H1 (cell line): ENCODE measurements at regions not wholly inside any gene's neighbourhood (a gene's known extent, or its start where the extent isn't known, plus 50 kb on each side); places are given as distances from the start of the nearest gene placed in this dataset.

Source experiments
- CTCF ChIA-PET: fragments of 300-600 bp; sonication (Branson Sonifier 250); formaldehyde crosslinking; loops from one replicate; lab custom pipeline; 2021; ENCODE audit not compliant: partially characterized antibody; lab: Charles Lee
- POLR2A ChIA-PET: fragments of 300-600 bp; sonication (Branson Sonifier 250); formaldehyde crosslinking; loops from one replicate; lab custom pipeline; 2021; ENCODE audit warnings: inconsistent platforms; ENCODE audit not compliant: partially characterized antibody; lab: Charles Lee
- DNase-seq, 2 experiments: peaks; one replicate each; pipeline versions ENCODE4 v3.0.0 to v3.0.0-alpha.2; 2010 to 2022; ENCODE audit warnings: low spot score in 2 of 2, low read depth in 1 of 2, mixed read lengths in 1 of 2
- FAIRE-seq: peaks from 2 replicates; lab custom pipeline; 2011; peaks lifted over from hg19 to GRCh38; lab: Jason Lieb, UNC
- H2AFZ ChIP-seq: 2 replicates; pipeline ENCODE4 v1.8.1; 2012; ENCODE audit warnings: low read length, inconsistent platforms
- H2AK5ac ChIP-seq: 2 replicates; pipeline ENCODE4 v1.6.1; 2013; ENCODE audit warnings: low read depth, low read length
- H2BK120ac ChIP-seq: replicated peaks from 2 replicates; pipeline ENCODE3; 2013; ENCODE audit warnings: low read depth, low read length, inconsistent platforms
- H2BK12ac ChIP-seq: 2 replicates; pipeline ENCODE4 v1.6.1; 2013; ENCODE audit warnings: low read depth, low read length
- H2BK15ac ChIP-seq: 2 replicates; pipeline ENCODE4 v1.6.1; 2013; ENCODE audit warnings: low read length
- H2BK20ac ChIP-seq: 2 replicates; pipeline ENCODE4 v1.6.1; 2013; ENCODE audit warnings: low read length
- H2BK5ac ChIP-seq: 2 replicates; pipeline ENCODE4 v1.6.1; 2013; ENCODE audit warnings: low read depth, low read length
- H3K14ac ChIP-seq: 2 replicates; pipeline ENCODE4 v1.6.1; 2013; ENCODE audit warnings: inconsistent platforms; ENCODE audit not compliant: insufficient read length
- H3K18ac ChIP-seq: 2 replicates; pipeline ENCODE4 v1.6.1; 2013; ENCODE audit warnings: low read length; ENCODE audit errors: extremely low read depth
- H3K23ac ChIP-seq: 2 replicates; pipeline ENCODE4 v1.6.1; 2013; ENCODE audit warnings: inconsistent platforms; ENCODE audit not compliant: insufficient read length
- H3K23me2 ChIP-seq: 2 replicates; pipeline ENCODE4 v1.6.1; 2013; ENCODE audit warnings: low read depth, low read length
- H3K27ac ChIP-seq: 2 replicates; pipeline ENCODE4 v1.6.1; 2011; ENCODE audit warnings: low read depth, low read length, inconsistent platforms
- H3K27me3 ChIP-seq, 4 experiments: replicated peaks in 1 of 4; 1 replicate in 1 of 4; 2 replicates in 3 of 4; pipeline versions ENCODE4 v1.6.1 to v1.8.1; 2011 to 2013; ENCODE audit warnings: low read length in 3 of 4, mild to moderate bottlenecking in 3 of 4, inconsistent platforms in 2 of 4, mixed read lengths in 2 of 4, moderate library complexity in 1 of 4; ENCODE audit not compliant: control insufficient read depth in 3 of 4, insufficient read depth in 3 of 4; ENCODE audit errors: extremely low read depth in 1 of 4
- H3K36me3 ChIP-seq, 4 experiments: 2 replicates each; pipeline versions ENCODE4 v1.6.1 to v1.8.1; 2011 to 2013; ENCODE audit warnings: mild to moderate bottlenecking in 4 of 4, low read length in 3 of 4, moderate library complexity in 2 of 4, control low read depth in 1 of 4, inconsistent platforms in 1 of 4; ENCODE audit not compliant: insufficient read depth in 4 of 4, control insufficient read depth in 2 of 4
- H3K4ac ChIP-seq: replicated peaks from 2 replicates; pipeline ENCODE3; 2013; ENCODE audit warnings: low read length, low read depth, mixed read lengths, inconsistent platforms; ENCODE audit not compliant: insufficient read length
- H3K4me1 ChIP-seq, 4 experiments: replicated peaks in 1 of 4; 1 replicate in 1 of 4; 2 replicates in 3 of 4; pipeline versions ENCODE4 v1.6.1 to v1.8.1; 2011 to 2013; ENCODE audit warnings: low read length in 3 of 4, inconsistent platforms in 2 of 4, mixed read lengths in 1 of 4; ENCODE audit not compliant: insufficient read depth in 4 of 4, control insufficient read depth in 3 of 4
- H3K4me2 ChIP-seq, 2 experiments: 2 replicates each; pipeline versions ENCODE4 v1.6.1 to v1.8.1; 2011 to 2013; ENCODE audit warnings: low read depth in 2 of 2, low read length in 2 of 2, control low read depth in 1 of 2, inconsistent platforms in 1 of 2, mild to moderate bottlenecking in 1 of 2; ENCODE audit not compliant: insufficient read depth in 1 of 2
- H3K4me3 ChIP-seq, 4 experiments: fragments of 200-600, 300-600 bp in 1 of 4; sonication (generic), shearing (Covaris generic), sonication (Bioruptor Twin) in 1 of 4; 2 replicates each; pipeline versions ENCODE4 v1.5.1 to v1.8.1; 2011 to 2016; ENCODE audit warnings: low read length in 4 of 4, low read depth in 3 of 4, control low read depth in 2 of 4, inconsistent platforms in 2 of 4, mild to moderate bottlenecking in 2 of 4, mixed read lengths in 1 of 4, moderate library complexity in 1 of 4; ENCODE audit not compliant: insufficient read depth in 2 of 4; ENCODE audit errors: extremely low read depth in 1 of 4
- H3K56ac ChIP-seq: replicated peaks from 2 replicates; pipeline ENCODE3; 2013; ENCODE audit warnings: low read depth, mild to moderate bottlenecking, mixed read lengths, low read length, inconsistent platforms; ENCODE audit not compliant: insufficient read length
- H3K79me1 ChIP-seq: 2 replicates; pipeline ENCODE4 v1.6.1; 2013; ENCODE audit warnings: low read depth, low read length, control low read depth
- H3K79me2 ChIP-seq, 2 experiments: 2 replicates each; pipeline versions ENCODE4 v1.6.1 to v1.8.1; 2012 to 2013; ENCODE audit warnings: low read length in 2 of 2, mild to moderate bottlenecking in 2 of 2, inconsistent platforms in 1 of 2; ENCODE audit not compliant: insufficient read depth in 2 of 2, control insufficient read depth in 1 of 2
- H3K9ac ChIP-seq, 4 experiments: replicated peaks in 1 of 4; 1 replicate in 1 of 4; 2 replicates in 3 of 4; pipeline versions ENCODE4 v1.6.1 to v1.8.1; 2011 to 2013; ENCODE audit warnings: low read depth in 3 of 4, low read length in 3 of 4, control low read depth in 2 of 4, mild to moderate bottlenecking in 2 of 4, moderate library complexity in 2 of 4, inconsistent platforms in 1 of 4; ENCODE audit errors: extremely low read depth in 1 of 4
- H3K9me3 ChIP-seq, 2 experiments: 2 replicates each; pipeline versions ENCODE4 v1.6.1 to v1.8.1; 2012 to 2013; ENCODE audit warnings: mild to moderate bottlenecking in 2 of 2, moderate library complexity in 2 of 2, control low read depth in 1 of 2, inconsistent platforms in 1 of 2, low read depth in 1 of 2, low read length in 1 of 2, mixed read lengths in 1 of 2; ENCODE audit not compliant: insufficient read depth in 2 of 2
- H4K20me1 ChIP-seq, 2 experiments: replicated peaks in 1 of 2; 2 replicates each; pipeline versions ENCODE3 to v1.8.1; 2011 to 2013; ENCODE audit warnings: inconsistent platforms in 2 of 2, low read length in 2 of 2, mild to moderate bottlenecking in 1 of 2; ENCODE audit not compliant: insufficient read depth in 2 of 2, control insufficient read depth in 1 of 2
- H4K5ac ChIP-seq: 2 replicates; pipeline ENCODE4 v1.6.1; 2013; ENCODE audit warnings: low read length, low read depth, mixed read lengths, inconsistent platforms; ENCODE audit not compliant: insufficient read length
- H4K8ac ChIP-seq: 2 replicates; pipeline ENCODE4 v1.8.0; 2013; ENCODE audit warnings: mild to moderate bottlenecking, moderate library complexity, low read length, inconsistent platforms; ENCODE audit not compliant: insufficient read depth; ENCODE audit errors: extremely low read depth
- H4K91ac ChIP-seq: replicated peaks from 2 replicates; pipeline ENCODE3; 2013; ENCODE audit warnings: low read length, mixed read lengths, inconsistent platforms; ENCODE audit not compliant: insufficient read length
- ASH2L ChIP-seq: fragments of 200-600, 300-600 bp; sonication (generic); IDR thresholded peaks from one replicate; pipeline ENCODE4 v1.7.1; 2017; ENCODE audit warnings: low read length
- CREB1 ChIP-seq: IDR thresholded peaks from 2 replicates; pipeline ENCODE4 v1.6.1; 2012; ENCODE audit warnings: inconsistent platforms
- CTBP2 ChIP-seq: IDR thresholded peaks from 2 replicates; pipeline ENCODE4 v1.7.0; 2011; ENCODE audit warnings: borderline replicate concordance, mild to moderate bottlenecking, moderate library complexity, mixed read lengths, low read length; ENCODE audit not compliant: insufficient read depth, insufficient read length
- E2F6 ChIP-seq: IDR thresholded peaks from 2 replicates; pipeline ENCODE4 v1.6.1; 2012; ENCODE audit warnings: inconsistent platforms
- MAX ChIP-seq: IDR thresholded peaks from 2 replicates; pipeline ENCODE4 v1.6.1; 2012; ENCODE audit warnings: inconsistent platforms
- NRF1 ChIP-seq: IDR thresholded peaks from 2 replicates; pipeline ENCODE4 v1.6.1; 2011; ENCODE audit warnings: mild to moderate bottlenecking, low read depth, low read length, improper control_type of control experiment
- PHF8 ChIP-seq: fragments of 200-600 bp; sonication (generic); conservative IDR thresholded peaks from 2 replicates; pipeline ENCODE4 v1.7.1; 2012; ENCODE audit warnings: low read depth, mild to moderate bottlenecking, inconsistent platforms, low read length, moderate library complexity
- POLR2AphosphoS5 ChIP-seq: IDR thresholded peaks from 2 replicates; pipeline ENCODE4 v1.6.1; 2011; ENCODE audit warnings: low read depth, low read length
- RNF2 ChIP-seq: fragments of 200-900, 300-1000 bp; sonication (generic); IDR thresholded peaks from 2 replicates; pipeline ENCODE4 v1.7.1; 2016; ENCODE audit warnings: borderline replicate concordance, low read depth, mild to moderate bottlenecking, antibody characterized with exemption, low read length; ENCODE audit not compliant: poor library complexity, severe bottlenecking; ENCODE audit errors: missing control alignments
- SIRT6 ChIP-seq: IDR thresholded peaks from one replicate; pipeline ENCODE4 v1.7.1; 2012; ENCODE audit warnings: low read length, inconsistent platforms
- SP2 ChIP-seq: IDR thresholded peaks from 2 replicates; pipeline ENCODE4 v1.6.1; 2012; ENCODE audit warnings: mild to moderate bottlenecking, low read length, inconsistent platforms
- SRF ChIP-seq: IDR thresholded peaks from 2 replicates; pipeline ENCODE4 v1.6.1; 2011; ENCODE audit warnings: mild to moderate bottlenecking, low read depth, low read length, moderate library complexity
- SUZ12 ChIP-seq: fragments of 200-600 bp; sonication (generic); IDR thresholded peaks from 2 replicates; pipeline ENCODE4 v1.6.1; 2012; ENCODE audit warnings: mild to moderate bottlenecking, inconsistent platforms, low read length, moderate library complexity, mixed read lengths
- TAF7 ChIP-seq: optimal IDR thresholded peaks from 2 replicates; pipeline ENCODE3; 2011; ENCODE audit warnings: low read depth, mild to moderate bottlenecking, inconsistent platforms, low read length, moderate library complexity, borderline replicate concordance
- TEAD4 ChIP-seq: IDR thresholded peaks from 2 replicates; pipeline ENCODE4 v1.6.1; 2012; ENCODE audit warnings: low read depth, low read length, inconsistent platforms, mixed read lengths
- WGBS, 2 experiments: shearing (Covaris generic) in 1 of 2; methylation state at CpG; one replicate each; pipeline versions ENCODE4 v1.1.6 to v1.1.7; 2013 to 2015; ENCODE audit warnings: low lambda C conversion rate in 2 of 2, mixed read lengths in 2 of 2, inconsistent platforms in 1 of 2, low coverage in 1 of 2, missing lambda C conversion rate in 1 of 2; ENCODE audit not compliant: insufficient replicate concordance in 2 of 2, insufficient coverage in 1 of 2, insufficient read length in 1 of 2; ENCODE audit errors: extremely low coverage in 1 of 2, missing lambda C conversion rate in 1 of 2; 5-methylcytosine and 5-hydroxymethylcytosine counted together

GRCh38 chr14:85071447-85071846, 458.5 kb upstream of the FLRT2 start:
- H3K18ac ChIP-seq = no peak overlapping the region
- H2BK5ac ChIP-seq = no peak overlapping the region
- ChIA-PET POLR2A (no interaction called here), CTCF (no interaction called here)
- no peaks in the 10 kb centered on the region for H4K20me1 ChIP-seq
- no peak overlapping the region for H3K4me2 ChIP-seq
- no peaks in the 10 kb centered on the region for H3K27me3 ChIP-seq
- H2BK20ac ChIP-seq = no peak overlapping the region
- H3K36me3 ChIP-seq = no peaks in the 10 kb centered on the region
- H4K5ac ChIP-seq = no peak overlapping the region
- H2AFZ ChIP-seq = 0 out of 2 replicates have a peak overlapping the region, but pooled peaks have one; percentile 11
- no peaks in the 10 kb centered on the region for H3K4me1 ChIP-seq
- no peak overlapping the region for H2AK5ac ChIP-seq
- H3K9me3 ChIP-seq = no peaks in the 10 kb centered on the region
- H4K91ac ChIP-seq = no peak overlapping the region
- H3K9ac ChIP-seq = no peak overlapping the region
- no peak overlapping the region for H2BK15ac ChIP-seq
- WGBS, 2 experiments = 92% methylated on average over 6 of the region's 6 CpGs; no CpG with 5 or more reads in 1 of the 2 experiments
- no peak overlapping the region for H4K8ac ChIP-seq
- H3K4ac ChIP-seq = no peak overlapping the region
- no peak overlapping the region for H3K4me3 ChIP-seq
- H3K23me2 ChIP-seq = no peaks in the 10 kb centered on the region; the same call in 1 of the 2 replicates
- H3K79me1 ChIP-seq = no peaks in the 10 kb centered on the region
- no peak overlapping the region for H3K27ac ChIP-seq
- no peak overlapping the region for H2BK12ac ChIP-seq
- no peak overlapping the region for H2BK120ac ChIP-seq
- no peak for FAIRE-seq
- H3K14ac ChIP-seq = no peak overlapping the region
- H3K79me2 ChIP-seq = no peaks in the 10 kb centered on the region
- no peak overlapping the region for H3K56ac ChIP-seq
- no peak overlapping the region for H3K23ac ChIP-seq
- DNase-seq = no peak
- no peak for TF ChIP-seq SP2
- no peak for TF ChIP-seq POLR2AphosphoS5
- TF ChIP-seq TEAD4 = no peak
- no peak for TF ChIP-seq PHF8
- no peak for TF ChIP-seq ASH2L
- TF ChIP-seq SRF = no peak
- no peak for TF ChIP-seq RNF2
- TF ChIP-seq NRF1 = no peak
- TF ChIP-seq SIRT6 = no peak
- TF ChIP-seq MAX = no peak
- TF ChIP-seq E2F6 = no peak
- no peak for TF ChIP-seq CREB1
- no peak for TF ChIP-seq CTBP2
- TF ChIP-seq SUZ12 = no peak
- TF ChIP-seq TAF7 = no peak
